ENCODE measurements at regions not wholly inside any gene's neighbourhood (a gene's known extent, or its start where the extent isn't known, plus 50 kb on each side); places are given as distances from the start of the nearest gene placed in this dataset.
A peak's percentile ranks its signal among the peaks of the same experiment; 100 is the strongest.
"Not testable (repeated sequence)": the region's sequence is repeated elsewhere in the genome, so short reads cannot be mapped to it uniquely, and the experiment has no call there.

GRCh38 chr4:173753408-173753807 is 223.4 kb upstream of the HAND2 start:
- DNase-seq: no peak

- peak; percentile 6 for DNase-seq
Observed at GRCh38 chr4:173752610-173753230, 222.7 kb upstream of the HAND2 start.

- no peak for DNase-seq
Observed at GRCh38 chr4:173748353-173748752, 218.3 kb upstream of the HAND2 start.

- no peak for DNase-seq
Observed at GRCh38 chr4:173747537-173748257, 217.7 kb upstream of the HAND2 start.

- DNase-seq: no peak
Observed at GRCh38 chr4:173746424-173746823, 216.4 kb upstream of the HAND2 start.

DNA sequence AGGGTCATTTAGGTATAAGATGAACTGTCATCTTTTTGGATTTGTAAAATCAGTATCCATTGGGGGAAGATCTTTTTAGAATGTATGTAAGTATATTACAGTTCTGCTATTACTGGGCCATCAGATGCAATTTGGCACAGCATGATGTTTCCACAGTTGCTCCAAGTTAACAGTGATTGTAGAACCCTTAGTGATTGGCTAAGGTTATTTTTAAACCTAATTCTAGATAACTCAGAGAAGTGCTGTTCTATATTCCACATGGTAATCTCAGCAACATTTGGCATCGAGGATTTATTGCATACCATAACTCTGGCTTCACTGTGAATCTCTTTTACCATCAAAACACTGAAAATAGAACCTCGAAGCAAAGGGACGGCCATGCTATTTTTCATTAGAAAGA is 215.7 kb upstream of the HAND2 start:
- no peak for DNase-seq

DNA sequence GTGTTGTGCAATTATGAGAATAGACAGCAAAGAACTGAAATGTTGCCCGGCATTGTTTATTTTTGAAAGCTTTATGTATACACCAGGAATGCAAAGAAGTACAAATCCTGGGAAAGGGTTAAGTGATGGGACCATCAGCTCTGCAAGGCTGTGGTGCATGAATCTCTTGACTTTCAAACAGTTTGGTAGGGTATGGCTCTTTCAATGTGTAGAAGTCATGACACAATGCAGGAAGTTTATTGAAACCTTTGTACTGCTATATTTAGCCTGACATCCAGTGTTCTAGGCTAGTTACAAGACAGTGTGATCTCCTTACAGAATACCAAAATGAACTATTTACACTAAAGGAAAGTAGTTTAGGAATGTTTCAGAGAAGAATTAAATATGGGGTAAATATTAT is 206.8 kb upstream of the HAND2 start:
- DNase-seq: no peak

DNA sequence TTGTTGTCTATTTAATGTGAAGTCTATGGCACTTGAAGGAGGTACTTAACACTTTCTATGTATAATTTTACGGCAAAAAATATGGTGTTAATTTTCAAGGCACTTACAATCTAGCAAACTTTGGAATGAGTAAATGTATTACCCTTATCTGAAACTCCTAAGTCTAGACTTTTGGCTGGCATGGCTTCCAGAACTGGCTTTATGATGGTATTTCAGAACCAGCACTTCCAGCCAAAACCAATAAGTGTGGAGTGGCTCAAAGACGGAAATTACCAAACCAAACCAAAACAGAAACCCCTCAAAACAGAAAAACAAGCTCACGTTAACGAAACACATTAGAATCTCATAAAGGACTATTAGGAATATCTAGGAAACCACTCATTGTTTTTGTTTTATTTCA is 205.6 kb upstream of the HAND2 start:
- DNase-seq: no peak

DNA sequence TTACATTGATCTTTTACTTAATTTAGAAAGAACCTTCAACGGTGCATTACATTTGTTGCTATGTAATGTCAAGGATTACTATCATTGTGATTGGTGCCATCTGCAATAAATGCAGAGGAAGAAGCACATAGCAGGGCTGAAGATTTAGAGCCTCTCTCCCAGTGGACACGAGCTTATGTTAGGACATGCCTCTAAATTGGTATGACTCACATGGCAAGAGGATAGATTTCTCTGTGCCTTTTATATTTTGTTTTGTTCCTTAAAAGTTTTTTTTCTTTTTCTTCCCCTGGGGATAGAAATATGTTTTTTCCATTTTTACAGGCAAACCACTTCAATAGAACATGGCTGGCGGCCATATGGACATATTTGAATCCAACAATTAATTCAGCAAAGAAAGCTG is 205.0 kb upstream of the HAND2 start:
- DNase-seq: no peak

GRCh38 chr4:173731257-173731656 is 201.2 kb upstream of the HAND2 start:
- no peak for DNase-seq

GRCh38 chr4:173722075-173722474 is 192.0 kb upstream of the HAND2 start:
- DNase-seq: no peak

- not testable (repeated sequence) for DNase-seq
Observed at GRCh38 chr4:173718504-173718903, 188.5 kb upstream of the HAND2 start.

DNA sequence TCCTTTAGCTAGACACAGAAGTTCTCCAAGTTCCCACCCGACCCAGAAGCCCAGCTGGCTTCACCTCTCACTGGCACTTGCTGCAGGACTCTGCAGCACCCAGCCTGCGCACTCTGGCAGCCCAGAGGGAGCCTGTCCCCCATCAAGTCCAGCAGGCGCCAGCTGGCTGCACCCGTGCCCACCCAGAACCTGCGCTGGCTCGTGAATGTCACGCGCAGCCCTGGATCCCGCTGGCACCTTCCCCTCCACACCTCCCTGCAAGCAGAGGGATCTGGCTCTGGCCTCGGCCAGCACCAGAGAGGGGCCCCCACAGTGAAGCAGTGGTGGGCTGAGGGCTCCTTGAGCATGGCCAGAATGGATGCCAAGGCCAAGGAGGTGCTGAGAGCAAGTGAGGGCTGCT is 187.6 kb upstream of the HAND2 start:
- DNase-seq: no peak

DNA sequence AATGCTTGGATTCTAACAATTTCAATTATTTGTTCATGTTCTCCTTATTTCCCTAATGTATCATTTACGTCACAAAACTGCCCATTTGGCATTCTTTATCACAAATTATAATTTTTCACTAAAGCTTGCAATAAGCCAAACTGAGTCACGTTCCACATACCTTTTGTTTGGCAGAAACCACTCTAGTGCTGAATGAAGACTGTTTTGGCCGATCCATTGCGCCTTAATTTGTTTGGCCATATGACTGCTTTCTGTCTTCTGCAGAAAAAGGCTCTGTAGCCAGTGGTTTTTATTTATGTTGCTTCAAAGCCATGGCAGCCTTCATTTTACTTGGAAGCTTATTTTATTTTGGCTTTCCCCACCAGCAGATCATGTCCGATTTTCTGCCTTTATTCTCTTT is 184.4 kb upstream of the HAND2 start:
- no peak for DNase-seq

- DNase-seq: no peak
Observed at GRCh38 chr4:173713026-173713425, 183.0 kb upstream of the HAND2 start.

- no peak for DNase-seq
Observed at GRCh38 chr4:173707658-173708419, 177.8 kb upstream of the HAND2 start.

GRCh38 chr4:173704201-173704600 is 174.2 kb upstream of the HAND2 start:
- DNase-seq: no peak

- no peak for DNase-seq
Observed at GRCh38 chr4:173703021-173703420, 173.0 kb upstream of the HAND2 start.

- no peak for DNase-seq
Observed at GRCh38 chr4:173700650-173701049, 170.6 kb upstream of the HAND2 start.

- DNase-seq: no peak
Observed at GRCh38 chr4:173699841-173700475, 169.9 kb upstream of the HAND2 start.

- no peak for DNase-seq
Observed at GRCh38 chr4:173698557-173699262, 168.7 kb upstream of the HAND2 start.

DNA sequence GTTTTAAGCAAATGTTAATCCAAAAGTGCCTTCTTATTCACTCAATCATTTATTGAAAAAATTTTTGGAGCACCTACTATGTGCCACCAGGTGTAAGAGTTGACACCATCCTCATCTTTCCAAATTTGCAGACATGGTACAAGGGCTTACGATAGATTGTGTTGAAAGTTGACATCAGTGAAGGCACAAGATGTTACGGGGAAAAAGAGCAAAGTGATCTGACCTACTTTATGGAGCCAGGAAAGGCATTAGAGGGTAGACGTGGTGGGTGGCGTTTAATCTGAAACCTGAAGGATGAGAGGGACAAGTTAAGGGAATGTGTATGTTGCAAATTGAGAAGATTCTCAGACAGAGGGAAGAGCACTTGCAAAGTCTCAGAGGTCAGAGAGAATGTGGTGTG is 167.8 kb upstream of the HAND2 start:
- DNase-seq: no peak

DNA sequence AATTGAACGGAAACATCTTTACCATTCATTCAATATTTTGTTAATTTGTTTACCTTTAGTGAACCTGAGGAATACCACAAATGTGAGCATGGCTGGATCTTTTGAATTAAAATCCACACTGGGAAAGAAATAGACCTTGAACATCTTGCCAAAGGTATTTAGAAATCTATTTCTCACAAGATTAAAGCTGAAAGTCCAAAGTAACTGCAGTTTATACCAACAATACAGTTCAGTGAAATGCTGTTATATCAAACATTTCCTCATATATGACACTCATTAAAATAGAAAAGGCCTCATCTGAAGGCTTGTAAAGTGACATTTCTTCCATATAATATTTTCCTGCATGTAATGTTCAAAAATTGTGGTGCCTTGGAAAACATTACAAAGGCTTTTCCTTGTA is 166.5 kb upstream of the HAND2 start:
- no peak for DNase-seq
